Spleen (tissue), 11 donors: ENCODE measurements at regions not wholly inside any gene's neighbourhood (a gene's known extent, or its start where the extent isn't known, plus 50 kb on each side); places are given as distances from the start of the nearest gene placed in this dataset.
"Not testable (repeated sequence)": the region's sequence is repeated elsewhere in the genome, so short reads cannot be mapped to it uniquely, and the experiment has no call there.

ENCODE experiments used
- DNase-seq: peaks from one replicate; pipeline ENCODE4 v3.0.0-alpha.2; 2020
- H3K27ac ChIP-seq, 8 donors: fragments of 200-600 bp; sonication (generic) in 7 of 8; 1 replicate in 4 of 8; 2 replicates in 4 of 8; pipeline versions ENCODE4 v1.5.0 to v1.8.0; 2016 to 2021; ENCODE audit warnings: inconsistent platforms in 4 of 8, mild to moderate bottlenecking in 4 of 8, moderate library complexity in 1 of 8
- H3K27me3 ChIP-seq, 7 donors: fragments of 200-600 bp; sonication (generic) in 6 of 7; replicated peaks in 1 of 7; 1 replicate in 4 of 7; 2 replicates in 3 of 7; pipeline versions ENCODE4 v1.5.0 to v1.8.0; 2016 to 2021; ENCODE audit warnings: inconsistent platforms in 3 of 7, mild to moderate bottlenecking in 1 of 7
- H3K36me3 ChIP-seq, 6 donors: fragments of 200-600 bp; sonication (generic) in 5 of 6; 1 replicate in 4 of 6; 2 replicates in 2 of 6; pipeline versions ENCODE4 v1.5.0 to v1.8.0; 2016 to 2021; ENCODE audit warnings: inconsistent platforms in 2 of 6
- H3K4me1 ChIP-seq, 6 donors: fragments of 200-600 bp; sonication (generic) in 5 of 6; 1 replicate in 3 of 6; 2 replicates in 3 of 6; pipeline versions ENCODE4 v1.5.0 to v1.8.0; 2016 to 2021; ENCODE audit warnings: inconsistent platforms in 3 of 6
- H3K4me3 ChIP-seq, 8 donors: fragments of 200-600 bp; sonication (generic) in 7 of 8; 1 replicate in 4 of 8; 2 replicates in 4 of 8; pipeline versions ENCODE4 v1.5.0 to v1.8.0; 2016 to 2021; ENCODE audit warnings: inconsistent platforms in 4 of 8, mild to moderate bottlenecking in 4 of 8, moderate library complexity in 2 of 8
- H3K9me3 ChIP-seq, 8 donors: fragments of 200-600 bp; sonication (generic) in 7 of 8; 1 replicate in 4 of 8; 2 replicates in 4 of 8; pipeline versions ENCODE4 v1.5.0 to v1.8.0; 2016 to 2021; ENCODE audit warnings: inconsistent platforms in 4 of 8
- CTCF ChIP-seq, 11 experiments: fragments of 200-600 bp in 7 of 11; fragments of 450-650 bp in 4 of 11; sonication (generic) in 4 of 11; IDR thresholded peaks in 8 of 11; conservative IDR thresholded peaks in 3 of 11; 1 replicate in 7 of 11; 2 replicates in 4 of 11; pipeline versions ENCODE4 v1.4.0 to v1.8.0; 2016 to 2021; ENCODE audit warnings: antibody characterized with exemption in 11 of 11, inconsistent platforms in 4 of 11, mild to moderate bottlenecking in 1 of 11
- POLR2A ChIP-seq, 3 donors: fragments of 450-650 bp; IDR thresholded peaks; one replicate each; pipeline ENCODE4 v1.5.1; 2017; ENCODE audit warnings: antibody characterized with exemption in 3 of 3, mild to moderate bottlenecking in 1 of 3
- POLR2AphosphoS5 ChIP-seq, 3 donors: sonication (generic); formaldehyde crosslinking; IDR thresholded peaks; one replicate each; pipeline ENCODE4 v1.5.1; 2017; ENCODE audit warnings: antibody characterized with exemption in 3 of 3
- WGBS, 5 donors: extraction: QIAGEN DNeasy Blood & Tissue Kit in 3 of 5; methylation state at CpG; one replicate each; pipeline versions ENCODE4 v1.1.5 to v1.1.7; 2013 to 2018; 5-methylcytosine and 5-hydroxymethylcytosine counted together
- intact Hi-C: fragments of 100-400 bp; cut with DNase I; formaldehyde crosslinking; loops from one replicate; pipeline ENCODE4 v1.15.0; 2023; ENCODE audit warnings: low total_unique reads
- donor health status: healthy with polysubstance abuse.
- donor health status: DM: no; HTN: no; CAD: no; lungs with moderate emphysema.
- donor health status: DM: no; HTN: no; CAD: no.
- donor health status: Bipolar disorder and iron deficiency.
- donor health status: healthy.
- donor health status: DM: no; HTN: no; CAD: no.
- donor health status: DM: yes; HTN: yes; CAD: no.

GRCh38 chr2:222760301-222760897 lies 88.9 kb downstream of the MOGAT1 start:
- intact Hi-C loops, result no loop called here
- 80 to 93% (median 92%) methylated on average over 7 of the region's 7 CpGs for WGBS, 5 donors
- DNase-seq, result no peak

GRCh38 chr2:222761888-222762287 lies 90.4 kb downstream of the MOGAT1 start:
- Histone ChIP-seq H3K27ac (no peak overlapping the region), H3K36me3 (no peaks in the 10 kb centered on the region), H3K4me3 (no peak overlapping the region), H3K9me3 (no peaks in the 10 kb centered on the region), H3K27me3 (peaks cover 0 to 12% (median 0%) of the 10 kb centered on the region in 7 donors), H3K4me1 (no peaks in the 10 kb centered on the region)
- intact Hi-C loops, result no loop called here
- no peak for TF ChIP-seq POLR2A (IDR thresholded peaks at IDR 0.05)
- no peak for TF ChIP-seq POLR2AphosphoS5 (IDR thresholded peaks at IDR 0.05)
- no peak for TF ChIP-seq CTCF (IDR thresholded peaks at IDR 0.05 in 8 of 11, conservative IDR thresholded peaks at IDR 0.05 in 3 of 11)
- 88 to 97% (median 93%) methylated on average over 3 of the region's 3 CpGs for WGBS, 5 donors
- DNase-seq, result no peak

More at GRCh38 chr2:222760301-222760897, 88.9 kb downstream of the MOGAT1 start:
- Histone ChIP-seq H3K4me1 (no peaks in the 10 kb centered on the region), H3K4me3 (no peak overlapping the region), H3K27me3 (peaks cover 0 to 7% (median 0%) of the 10 kb centered on the region in 7 donors), H3K36me3 (no peaks in the 10 kb centered on the region), H3K27ac (no peak overlapping the region), H3K9me3 (no peaks in the 10 kb centered on the region)
- TF ChIP-seq POLR2AphosphoS5 (IDR thresholded peaks at IDR 0.05), result no peak
- no peak for TF ChIP-seq CTCF (IDR thresholded peaks at IDR 0.05 in 8 of 11, conservative IDR thresholded peaks at IDR 0.05 in 3 of 11)
- TF ChIP-seq POLR2A (IDR thresholded peaks at IDR 0.05), result no peak

- H3K36me3 ChIP-seq, result no peaks in the 10 kb centered on the region
- WGBS, 5 donors, result 42 to 65% (median 56%) methylated on average over 2 of the region's 2 CpGs
- TF ChIP-seq CTCF (IDR thresholded peaks at IDR 0.05 in 8 of 11, conservative IDR thresholded peaks at IDR 0.05 in 3 of 11), result no peak
- TF ChIP-seq POLR2AphosphoS5 (IDR thresholded peaks at IDR 0.05), result no peak
- TF ChIP-seq POLR2A (IDR thresholded peaks at IDR 0.05), result no peak
- DNase-seq, result no peak
- H3K9me3 ChIP-seq, result no peaks in the 10 kb centered on the region
- no peak overlapping the region for H3K4me3 ChIP-seq
- intact Hi-C loops, result no loop called here
- peaks cover 0 to 12% (median 0%) of the 10 kb centered on the region in 7 donors for H3K27me3 ChIP-seq
- no peak overlapping the region for H3K27ac ChIP-seq
- no peaks in the 10 kb centered on the region for H3K4me1 ChIP-seq
Observed at GRCh38 chr2:222762342-222762741, 90.9 kb downstream of the MOGAT1 start.

GRCh38 chr2:222765883-222766282 lies 94.4 kb downstream of the MOGAT1 start:
- H3K27me3 ChIP-seq, result peaks cover 0 to 12% (median 0%) of the 10 kb centered on the region in 7 donors
- H3K9me3 ChIP-seq, intact Hi-C loops, H3K4me1 ChIP-seq, DNase-seq, H3K4me3 ChIP-seq, H3K27ac ChIP-seq, H3K36me3 ChIP-seq: not testable (repeated sequence)
- WGBS, 5 donors, result 57 to 92% (median 83%) methylated on average over 5 of the region's 5 CpGs

- WGBS, 5 donors, result 66 to 82% (median 81%) methylated on average over 6 of the region's 6 CpGs
- not testable (repeated sequence) for H3K4me1 ChIP-seq
Observed at GRCh38 chr2:222768019-222768418, 92.8 kb upstream of the ACSL3 start.

More at GRCh38 chr2:222768019-222768418, 92.8 kb upstream of the ACSL3 start:
- H3K27ac ChIP-seq, DNase-seq, H3K4me3 ChIP-seq, intact Hi-C loops, H3K36me3 ChIP-seq, H3K9me3 ChIP-seq: not testable (repeated sequence)
- peaks cover 0 to 12% (median 0%) of the 10 kb centered on the region in 7 donors for H3K27me3 ChIP-seq
